CD14-positive monocyte (primary cell): ENCODE measurements at regions not wholly inside any gene's neighbourhood (a gene's known extent, or its start where the extent isn't known, plus 50 kb on each side); places are given as distances from the start of the nearest gene placed in this dataset.

ENCODE experiments used
- DNase-seq, 3 donors: peaks; one replicate each; pipeline ENCODE4 v3.0.0-alpha.2; 2011 to 2022
- H2AFZ ChIP-seq: 2 replicates; pipeline ENCODE4 v1.6.0; 2012; ENCODE audit warnings: mild to moderate bottlenecking, low read depth, low read length, inconsistent platforms; ENCODE audit not compliant: insufficient read depth, poor library complexity, severe bottlenecking
- H3K27ac ChIP-seq, 2 donors: 1 replicate in 1 of 2; 2 replicates in 1 of 2; pipeline ENCODE4 v1.5.1; 2012 to 2013; ENCODE audit warnings: low read length in 2 of 2, control low read depth in 1 of 2, inconsistent platforms in 1 of 2, low read depth in 1 of 2, mild to moderate bottlenecking in 1 of 2
- H3K27me3 ChIP-seq, 2 donors: one replicate each; pipeline versions ENCODE4 v1.6.0 to v1.6.1; 2011 to 2013; ENCODE audit warnings: low read length in 2 of 2; ENCODE audit not compliant: control insufficient read depth in 2 of 2, insufficient read depth in 2 of 2
- H3K36me3 ChIP-seq, 2 donors: replicated peaks in 1 of 2; 1 replicate in 1 of 2; 2 replicates in 1 of 2; pipeline versions ENCODE4 v1.5.1 to v1.6.1; 2012 to 2013; ENCODE audit warnings: low read length in 2 of 2, control low read depth in 1 of 2, inconsistent platforms in 1 of 2, mild to moderate bottlenecking in 1 of 2; ENCODE audit not compliant: insufficient read depth in 2 of 2, control insufficient read depth in 1 of 2
- H3K4me1 ChIP-seq, 2 donors: 1 replicate in 1 of 2; 2 replicates in 1 of 2; pipeline versions ENCODE4 v1.5.1 to v1.6.1; 2012 to 2013; ENCODE audit warnings: low read length in 2 of 2, control low read depth in 1 of 2, inconsistent platforms in 1 of 2, mild to moderate bottlenecking in 1 of 2, moderate library complexity in 1 of 2; ENCODE audit not compliant: insufficient read depth in 2 of 2, control insufficient read depth in 1 of 2
- H3K4me2 ChIP-seq: replicated peaks from 2 replicates; pipeline ENCODE3; 2012; ENCODE audit warnings: low read length, moderate library complexity, mild to moderate bottlenecking; ENCODE audit not compliant: poor library complexity, severe bottlenecking; ENCODE audit errors: extremely low read depth
- H3K4me3 ChIP-seq, 3 experiments: fragments of 200-600 bp in 1 of 3; sonication (generic) in 1 of 3; replicated peaks in 1 of 3; 1 replicate in 2 of 3; 2 replicates in 1 of 3; pipeline ENCODE4 v1.5.1; 2011 to 2013; ENCODE audit warnings: low read length in 3 of 3, mild to moderate bottlenecking in 3 of 3, control low read depth in 2 of 3, low read depth in 2 of 3, inconsistent platforms in 1 of 3, moderate library complexity in 1 of 3
- H3K79me2 ChIP-seq: 2 replicates; pipeline ENCODE4 v1.6.0; 2012; ENCODE audit warnings: mild to moderate bottlenecking, control low read depth, inconsistent platforms, low read length, moderate library complexity; ENCODE audit not compliant: insufficient read depth
- H3K9ac ChIP-seq: 2 replicates; pipeline ENCODE4 v1.6.0; 2017; ENCODE audit warnings: low read length, mild to moderate bottlenecking; ENCODE audit not compliant: insufficient read depth, poor library complexity, severe bottlenecking
- H3K9me3 ChIP-seq, 2 donors: replicated peaks in 1 of 2; 1 replicate in 1 of 2; 2 replicates in 1 of 2; pipeline versions ENCODE4 v1.5.1 to v1.6.1; 2012 to 2013; ENCODE audit warnings: low read length in 2 of 2, control low read depth in 1 of 2; ENCODE audit not compliant: control insufficient read depth in 1 of 2, insufficient read depth in 1 of 2
- H4K20me1 ChIP-seq: 2 replicates; pipeline ENCODE4 v1.6.0; 2012; ENCODE audit warnings: mild to moderate bottlenecking, low read length, control low read depth, moderate library complexity; ENCODE audit not compliant: insufficient read depth
- H3K27ac Mint-ChIP-seq, 7 donors: one replicate each; pipeline ENCODE4 v1.8.0; 2020; ENCODE audit warnings: mild to moderate bottlenecking in 7 of 7, mixed read lengths in 7 of 7, moderate library complexity in 6 of 7, inconsistent platforms in 2 of 7
- H3K27me3 Mint-ChIP-seq, 3 donors: one replicate each; pipeline ENCODE4 v1.8.0; 2021 to 2022; ENCODE audit warnings: low read depth in 3 of 3, mild to moderate bottlenecking in 3 of 3, mixed read lengths in 3 of 3, moderate library complexity in 3 of 3, inconsistent platforms in 1 of 3
- H3K36me3 Mint-ChIP-seq, 2 donors: one replicate each; pipeline ENCODE4 v1.8.0; 2020; ENCODE audit warnings: mixed read lengths in 2 of 2, inconsistent platforms in 1 of 2, mild to moderate bottlenecking in 1 of 2
- H3K4me1 Mint-ChIP-seq: one replicate; pipeline ENCODE4 v1.8.0; 2020; ENCODE audit warnings: mild to moderate bottlenecking, mixed read lengths
- H3K4me3 Mint-ChIP-seq, 2 donors: one replicate each; pipeline ENCODE4 v1.8.0; 2020; ENCODE audit warnings: mild to moderate bottlenecking in 2 of 2, mixed read lengths in 2 of 2, moderate library complexity in 1 of 2
- H3K9me3 Mint-ChIP-seq, 7 donors: one replicate each; pipeline ENCODE4 v1.8.0; 2020 to 2022; ENCODE audit warnings: mixed read lengths in 7 of 7, mild to moderate bottlenecking in 6 of 7, moderate library complexity in 6 of 7, inconsistent platforms in 2 of 7
- CTCF ChIP-seq: fragments of 200-600 bp; IDR thresholded peaks from one replicate; pipeline ENCODE4 v1.8.0; 2022; ENCODE audit warnings: antibody characterized with exemption, mild to moderate bottlenecking
- WGBS: methylation state at CpG from one replicate; pipeline ENCODE4 v1.1.5; 2013; ENCODE audit warnings: missing lambda C conversion rate; ENCODE audit not compliant: insufficient coverage; 5-methylcytosine and 5-hydroxymethylcytosine counted together
- intact Hi-C, 2 donors: fragments of 100-400 bp; cut with micrococcal nuclease; formaldehyde crosslinking; loops; one replicate each; pipeline versions ENCODE4 v1.15.0 to v1.15.1; 2023

GRCh38 chr2:71934320-71934593 lies 213.4 kb downstream of the CYP26B1 start:
- H3K36me3 Mint-ChIP-seq, result no peaks in the 10 kb centered on the region
- no peak overlapping the region for H3K4me3 ChIP-seq
- H3K27me3 Mint-ChIP-seq, result peaks cover 1 to 2% (median 2%) of the 10 kb centered on the region in 3 donors
- H3K4me1 Mint-ChIP-seq, result peaks cover 19% of the 10 kb centered on the region
- H3K9me3 Mint-ChIP-seq, result peaks cover 0 to 6% (median 0%) of the 10 kb centered on the region in 7 donors
- no peak overlapping the region for H3K4me2 ChIP-seq
- H4K20me1 ChIP-seq, result no peaks in the 10 kb centered on the region
- no peaks in the 10 kb centered on the region for H3K9me3 ChIP-seq
- no peak overlapping the region for H3K4me3 Mint-ChIP-seq
- H3K27ac Mint-ChIP-seq, result no peak overlapping the region
- H3K79me2 ChIP-seq, result no peaks in the 10 kb centered on the region
- H3K36me3 ChIP-seq, result no peaks in the 10 kb centered on the region
- 88% methylated on average over 2 of the region's 2 CpGs for WGBS
- H3K27me3 ChIP-seq, result no peaks in the 10 kb centered on the region
- H2AFZ ChIP-seq, result peak overlapping the region; percentile 31
- no peak for DNase-seq
- H3K27ac ChIP-seq, result no peak overlapping the region
- peaks cover 10 to 12% of the 10 kb centered on the region in 2 donors for H3K4me1 ChIP-seq
- H3K9ac ChIP-seq, result no peak overlapping the region
- no peak for TF ChIP-seq CTCF
- intact Hi-C loops, result no loop called here

- Mint-ChIP-seq H3K27ac (peak overlapping the region in 2 of 7 donors; percentile 47 to 54), H3K4me1 (peaks cover 19% of the 10 kb centered on the region), H3K36me3 (no peaks in the 10 kb centered on the region), H3K4me3 (no peak overlapping the region), H3K27me3 (peaks cover 1 to 2% (median 2%) of the 10 kb centered on the region in 3 donors), H3K9me3 (peaks cover 0 to 6% (median 0%) of the 10 kb centered on the region in 7 donors)
- Histone ChIP-seq H3K36me3 (no peaks in the 10 kb centered on the region), H3K4me3 (no peak overlapping the region), H3K4me2 (no peak overlapping the region), H3K4me1 (peaks cover 10 to 12% of the 10 kb centered on the region in 2 donors), H2AFZ (peak overlapping the region; percentile 31), H3K27ac (no peak overlapping the region), H3K9me3 (no peaks in the 10 kb centered on the region), H3K27me3 (no peaks in the 10 kb centered on the region), H3K9ac (no peak overlapping the region), H4K20me1 (no peaks in the 10 kb centered on the region), H3K79me2 (no peaks in the 10 kb centered on the region)
- WGBS, result 75% methylated on average over 8 of the region's 8 CpGs
- no peak for DNase-seq
- no peak for TF ChIP-seq CTCF
- intact Hi-C loops, result no loop called here
Measured at GRCh38 chr2:71933467-71934319, 214.0 kb downstream of the CYP26B1 start.
